Activated CD8-positive, alpha-beta T cell treated with anti-CD3 and anti-CD28 coated beads for 36 hours (primary cell): ENCODE measurements at regions not wholly inside any gene's neighbourhood (a gene's known extent, or its start where the extent isn't known, plus 50 kb on each side); places are given as distances from the start of the nearest gene placed in this dataset.

Source experiments
- ATAC-seq: fragments of 200-7000 bp; cut with Tn5 transposase; one replicate; pipeline ENCODE4 v1.10.0; 2021; ENCODE audit warnings: mild to moderate bottlenecking, moderate library complexity
- CTCF ChIA-PET: fragments of 350-600 bp; sonication (Branson Sonifier 250); formaldehyde crosslinking; loops from one replicate; lab custom pipeline; 2021; ENCODE audit warnings: antibody characterized with exemption; lab: Charles Lee
- POLR2A ChIA-PET: fragments of 350-600 bp; sonication (Branson Sonifier 250); formaldehyde crosslinking; loops from one replicate; lab custom pipeline; 2021; ENCODE audit warnings: antibody characterized with exemption; lab: Charles Lee
- DNase-seq: peaks from one replicate; pipeline ENCODE4 v3.0.0-alpha.2; 2020
- H3K27ac Mint-ChIP-seq: one replicate; pipeline ENCODE4 v1.8.0; 2021; ENCODE audit warnings: mild to moderate bottlenecking, mixed read lengths
- H3K27me3 Mint-ChIP-seq: one replicate; pipeline ENCODE4 v1.8.0; 2021; ENCODE audit warnings: mixed read lengths
- H3K36me3 Mint-ChIP-seq: one replicate; pipeline ENCODE4 v1.8.0; 2021; ENCODE audit warnings: low read depth, mixed read lengths
- H3K4me1 Mint-ChIP-seq: one replicate; pipeline ENCODE4 v1.8.0; 2021; ENCODE audit warnings: low read depth, mixed read lengths
- H3K4me3 Mint-ChIP-seq: one replicate; pipeline ENCODE4 v1.8.0; 2021; ENCODE audit warnings: mild to moderate bottlenecking, moderate library complexity, mixed read lengths
- H3K9me3 Mint-ChIP-seq: one replicate; pipeline ENCODE4 v1.8.0; 2021; ENCODE audit warnings: mixed read lengths
- intact Hi-C: fragments of 100-400 bp; cut with micrococcal nuclease; formaldehyde crosslinking; loops from one replicate; pipeline ENCODE4 v1.10.0; 2022
- TF ChIP-seq, protein P1 (sequence below): fragments of 200-600 bp; IDR thresholded peaks from one replicate; pipeline ENCODE4 v1.8.0; 2022; ENCODE audit warnings: antibody characterized with exemption, mild to moderate bottlenecking

GRCh38 chr1:56028244-56028643 is 551.1 kb downstream of the PLPP3 start:
- CTCF ChIA-PET: no interaction called here
- H3K27me3 Mint-ChIP-seq: no peaks in the 10 kb centered on the region
- intact Hi-C loops: no loop called here
- no peaks in the 10 kb centered on the region for H3K4me1 Mint-ChIP-seq
- no peak overlapping the region for H3K4me3 Mint-ChIP-seq
- H3K36me3 Mint-ChIP-seq: no peaks in the 10 kb centered on the region
- no peak for ATAC-seq
- no peak overlapping the region for H3K27ac Mint-ChIP-seq
- TF ChIP-seq, protein P1, sequence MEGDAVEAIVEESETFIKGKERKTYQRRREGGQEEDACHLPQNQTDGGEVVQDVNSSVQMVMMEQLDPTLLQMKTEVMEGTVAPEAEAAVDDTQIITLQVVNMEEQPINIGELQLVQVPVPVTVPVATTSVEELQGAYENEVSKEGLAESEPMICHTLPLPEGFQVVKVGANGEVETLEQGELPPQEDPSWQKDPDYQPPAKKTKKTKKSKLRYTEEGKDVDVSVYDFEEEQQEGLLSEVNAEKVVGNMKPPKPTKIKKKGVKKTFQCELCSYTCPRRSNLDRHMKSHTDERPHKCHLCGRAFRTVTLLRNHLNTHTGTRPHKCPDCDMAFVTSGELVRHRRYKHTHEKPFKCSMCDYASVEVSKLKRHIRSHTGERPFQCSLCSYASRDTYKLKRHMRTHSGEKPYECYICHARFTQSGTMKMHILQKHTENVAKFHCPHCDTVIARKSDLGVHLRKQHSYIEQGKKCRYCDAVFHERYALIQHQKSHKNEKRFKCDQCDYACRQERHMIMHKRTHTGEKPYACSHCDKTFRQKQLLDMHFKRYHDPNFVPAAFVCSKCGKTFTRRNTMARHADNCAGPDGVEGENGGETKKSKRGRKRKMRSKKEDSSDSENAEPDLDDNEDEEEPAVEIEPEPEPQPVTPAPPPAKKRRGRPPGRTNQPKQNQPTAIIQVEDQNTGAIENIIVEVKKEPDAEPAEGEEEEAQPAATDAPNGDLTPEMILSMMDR: no peak
- DNase-seq: no peak
- POLR2A ChIA-PET: no interaction called here
- H3K9me3 Mint-ChIP-seq: no peaks in the 10 kb centered on the region

DNA sequence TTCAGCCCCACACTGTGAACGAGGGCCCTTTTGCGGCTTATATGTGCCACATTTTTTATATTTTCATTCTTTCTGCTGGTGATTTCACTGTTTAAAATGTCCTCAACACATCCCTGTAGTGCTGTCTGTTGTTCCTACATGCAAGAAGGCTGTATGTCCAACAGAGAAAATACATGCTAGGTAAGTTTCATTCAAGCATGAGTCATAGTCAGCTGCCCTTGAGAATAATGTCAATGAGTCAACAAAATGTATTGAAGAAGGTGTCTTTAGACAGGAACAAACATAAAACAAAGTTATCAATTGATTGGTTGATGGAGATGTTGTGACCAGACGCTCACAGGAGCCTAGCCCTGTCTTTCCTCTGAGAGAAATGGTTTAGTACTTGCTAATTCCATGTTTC is 553.4 kb downstream of the PLPP3 start:
- Mint-ChIP-seq H3K4me1 (no peaks in the 10 kb centered on the region), H3K9me3 (no peaks in the 10 kb centered on the region), H3K27ac (no peak overlapping the region)

GRCh38 chr1:56024155-56024554 is 555.2 kb downstream of the PLPP3 start:
- intact Hi-C loops: no loop called here
- no peak overlapping the region for H3K27ac Mint-ChIP-seq
- ATAC-seq (no peak), DNase-seq (no peak)
- ChIA-PET CTCF (no interaction called here), POLR2A (no interaction called here)
- H3K36me3 Mint-ChIP-seq: no peaks in the 10 kb centered on the region
- H3K4me3 Mint-ChIP-seq: no peak overlapping the region
- TF ChIP-seq, protein P1: no peak
- no peaks in the 10 kb centered on the region for H3K4me1 Mint-ChIP-seq
- H3K27me3 Mint-ChIP-seq: no peaks in the 10 kb centered on the region
- no peaks in the 10 kb centered on the region for H3K9me3 Mint-ChIP-seq

More for the DNA sequence above, 553.4 kb downstream of the PLPP3 start:
- TF ChIP-seq, protein P1: no peak
- H3K27me3 Mint-ChIP-seq: no peaks in the 10 kb centered on the region
- H3K4me3 Mint-ChIP-seq: no peak overlapping the region
- DNase-seq (no peak), ATAC-seq (no peak)
- H3K36me3 Mint-ChIP-seq: no peaks in the 10 kb centered on the region
- ChIA-PET CTCF (no interaction called here), POLR2A (no interaction called here)
- intact Hi-C loops: no loop called here

DNA sequence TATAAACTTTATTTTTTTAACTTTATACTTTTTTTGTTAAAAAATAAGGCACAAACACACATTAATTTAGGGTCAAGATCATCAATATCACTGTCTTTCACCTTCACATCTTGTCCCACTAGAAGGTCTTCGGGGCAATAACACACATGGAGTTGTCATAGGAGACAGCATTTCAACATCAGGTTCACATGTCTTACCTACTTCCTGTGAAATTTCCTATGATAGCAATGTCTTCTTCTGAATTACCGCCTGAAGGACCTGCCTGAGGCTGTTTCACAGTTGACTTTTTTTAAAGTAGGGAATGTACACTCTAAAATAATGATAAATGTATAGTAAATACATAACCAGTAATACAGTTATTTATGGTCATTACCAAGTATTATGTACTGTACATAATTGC is 559.4 kb downstream of the PLPP3 start:
- intact Hi-C loops: no loop called here

GRCh38 chr1:56019472-56019871 is 559.9 kb downstream of the PLPP3 start:
- intact Hi-C loops: no loop called here

More for the DNA sequence above, 559.4 kb downstream of the PLPP3 start:
- ATAC-seq (no peak), DNase-seq (no peak)
- Mint-ChIP-seq H3K27me3 (no peaks in the 10 kb centered on the region), H3K4me1 (no peaks in the 10 kb centered on the region), H3K27ac (no peak overlapping the region), H3K36me3 (no peaks in the 10 kb centered on the region), H3K9me3 (no peaks in the 10 kb centered on the region), H3K4me3 (no peak overlapping the region)
- POLR2A ChIA-PET: no interaction called here
- TF ChIP-seq, protein P1: no peak
- CTCF ChIA-PET: no interaction called here

More at GRCh38 chr1:56019472-56019871, 559.9 kb downstream of the PLPP3 start:
- DNase-seq (no peak), ATAC-seq (no peak)
- H3K4me3 Mint-ChIP-seq: no peak overlapping the region
- no peak overlapping the region for H3K27ac Mint-ChIP-seq
- no peaks in the 10 kb centered on the region for H3K27me3 Mint-ChIP-seq
- TF ChIP-seq, protein P1: no peak
- no peaks in the 10 kb centered on the region for H3K4me1 Mint-ChIP-seq
- ChIA-PET POLR2A (no interaction called here), CTCF (no interaction called here)
- no peaks in the 10 kb centered on the region for H3K36me3 Mint-ChIP-seq
- H3K9me3 Mint-ChIP-seq: no peaks in the 10 kb centered on the region
